Gastroesophageal sphincter (tissue), 3 donors: ENCODE measurements at regions not wholly inside any gene's neighbourhood (a gene's known extent, or its start where the extent isn't known, plus 50 kb on each side); places are given as distances from the start of the nearest gene placed in this dataset.

Experiments used
- EP300 ChIP-seq: sonication (generic); formaldehyde crosslinking; IDR thresholded peaks from one replicate; pipeline ENCODE4 v1.6.1; 2017; ENCODE audit warnings: antibody characterized with exemption, mild to moderate bottlenecking
- POLR2A ChIP-seq, 2 donors: fragments of 450-650 bp; IDR thresholded peaks; one replicate each; pipeline ENCODE4 v1.6.1; 2017; ENCODE audit warnings: antibody characterized with exemption in 2 of 2, mild to moderate bottlenecking in 2 of 2, moderate library complexity in 1 of 2
- TF ChIP-seq, protein P1 (sequence below), 4 experiments: fragments of 200-600 bp in 2 of 4; fragments of 450-650 bp in 2 of 4; sonication (generic) in 1 of 4; IDR thresholded peaks; one replicate each; pipeline ENCODE4 v1.5.1; 2017 to 2019; ENCODE audit warnings: antibody characterized with exemption in 4 of 4, mild to moderate bottlenecking in 2 of 4, moderate library complexity in 2 of 4

DNA sequence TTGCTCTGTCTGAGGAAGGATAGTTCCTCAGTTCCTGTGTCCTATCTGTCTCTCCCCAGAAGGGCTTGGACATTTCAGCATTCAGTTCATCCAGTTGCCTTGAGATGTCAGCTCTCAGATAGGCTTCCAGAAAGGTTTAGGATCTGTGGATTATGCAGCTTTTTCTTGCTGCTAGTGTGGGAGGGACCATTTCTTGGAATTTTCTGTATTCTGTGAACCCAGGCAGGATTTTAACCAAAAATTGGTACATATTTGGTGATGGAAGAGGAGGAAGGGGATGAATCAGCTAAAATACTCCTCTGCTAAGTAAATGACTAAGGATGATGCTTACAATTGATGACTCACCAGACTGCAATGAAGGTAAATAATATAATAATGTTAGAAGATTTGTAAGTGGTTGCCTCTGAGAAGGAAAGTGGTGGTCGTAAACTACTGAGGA lies 58.6 kb upstream of the DOCK10 start:
- TF ChIP-seq, protein P1, sequence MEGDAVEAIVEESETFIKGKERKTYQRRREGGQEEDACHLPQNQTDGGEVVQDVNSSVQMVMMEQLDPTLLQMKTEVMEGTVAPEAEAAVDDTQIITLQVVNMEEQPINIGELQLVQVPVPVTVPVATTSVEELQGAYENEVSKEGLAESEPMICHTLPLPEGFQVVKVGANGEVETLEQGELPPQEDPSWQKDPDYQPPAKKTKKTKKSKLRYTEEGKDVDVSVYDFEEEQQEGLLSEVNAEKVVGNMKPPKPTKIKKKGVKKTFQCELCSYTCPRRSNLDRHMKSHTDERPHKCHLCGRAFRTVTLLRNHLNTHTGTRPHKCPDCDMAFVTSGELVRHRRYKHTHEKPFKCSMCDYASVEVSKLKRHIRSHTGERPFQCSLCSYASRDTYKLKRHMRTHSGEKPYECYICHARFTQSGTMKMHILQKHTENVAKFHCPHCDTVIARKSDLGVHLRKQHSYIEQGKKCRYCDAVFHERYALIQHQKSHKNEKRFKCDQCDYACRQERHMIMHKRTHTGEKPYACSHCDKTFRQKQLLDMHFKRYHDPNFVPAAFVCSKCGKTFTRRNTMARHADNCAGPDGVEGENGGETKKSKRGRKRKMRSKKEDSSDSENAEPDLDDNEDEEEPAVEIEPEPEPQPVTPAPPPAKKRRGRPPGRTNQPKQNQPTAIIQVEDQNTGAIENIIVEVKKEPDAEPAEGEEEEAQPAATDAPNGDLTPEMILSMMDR (IDR thresholded peaks at IDR 0.05), result no peak
- TF ChIP-seq POLR2A (IDR thresholded peaks at IDR 0.05), result no peak
- TF ChIP-seq EP300, result no peak
